Lower lobe of right lung (tissue), 2 donors: ENCODE measurements at regions not wholly inside any gene's neighbourhood (a gene's known extent, or its start where the extent isn't known, plus 50 kb on each side); places are given as distances from the start of the nearest gene placed in this dataset.

Source experiments
- ATAC-seq, 2 donors: fragments of 200-7000 bp; cut with Tn5 transposase; one replicate each; pipeline ENCODE4 v1.9.1; 2020 to 2022; ENCODE audit warnings: mild to moderate bottlenecking in 2 of 2, moderate library complexity in 2 of 2
- DNase-seq: peaks from one replicate; pipeline ENCODE4 v3.0.0-alpha.2; 2020
- H3K27ac ChIP-seq: fragments of 200-600 bp; one replicate; pipeline ENCODE4 v1.8.0; 2022
- H3K27me3 ChIP-seq: fragments of 200-600 bp; one replicate; pipeline ENCODE4 v1.8.0; 2022; ENCODE audit warnings: low read depth
- H3K36me3 ChIP-seq: fragments of 200-600 bp; one replicate; pipeline ENCODE4 v1.8.0; 2022; ENCODE audit warnings: mild to moderate bottlenecking
- H3K4me1 ChIP-seq: fragments of 200-600 bp; one replicate; pipeline ENCODE4 v1.8.0; 2022
- H3K4me3 ChIP-seq: fragments of 200-600 bp; one replicate; pipeline ENCODE4 v1.8.0; 2022; ENCODE audit warnings: mild to moderate bottlenecking
- H3K9me3 ChIP-seq: fragments of 200-600 bp; one replicate; pipeline ENCODE4 v1.8.0; 2022
- CTCF ChIP-seq: fragments of 200-600 bp; IDR thresholded peaks from one replicate; pipeline ENCODE4 v1.8.0; 2022; ENCODE audit warnings: antibody characterized with exemption, mild to moderate bottlenecking
- intact Hi-C: fragments of 100-400 bp; cut with DNase I; formaldehyde crosslinking; loops from one replicate; pipeline ENCODE4 v1.11.0; 2022
- donor health status: DM: no; HTN: yes; CAD: no; lungs with severe emphysema.

GRCh38 chr14:86602263-86602662 lies 1072.3 kb downstream of the FLRT2 start:
- TF ChIP-seq CTCF: no peak

GRCh38 chr14:86601813-86602212 lies 1071.9 kb downstream of the FLRT2 start:
- no peak for ATAC-seq
- intact Hi-C loops: no loop called here
- Histone ChIP-seq H3K9me3 (no peaks in the 10 kb centered on the region), H3K27ac (no peak overlapping the region), H3K36me3 (no peaks in the 10 kb centered on the region), H3K27me3 (no peaks in the 10 kb centered on the region), H3K4me3 (no peak overlapping the region), H3K4me1 (no peaks in the 10 kb centered on the region)
- no peak for TF ChIP-seq CTCF
- no peak for DNase-seq

More at GRCh38 chr14:86602263-86602662, 1072.3 kb downstream of the FLRT2 start:
- no peak overlapping the region for H3K27ac ChIP-seq
- H3K4me3 ChIP-seq: no peak overlapping the region
- H3K36me3 ChIP-seq: no peaks in the 10 kb centered on the region
- no peaks in the 10 kb centered on the region for H3K27me3 ChIP-seq
- intact Hi-C loops: no loop called here
- no peak for ATAC-seq
- H3K4me1 ChIP-seq: no peaks in the 10 kb centered on the region
- H3K9me3 ChIP-seq: no peaks in the 10 kb centered on the region
- no peak for DNase-seq

GRCh38 chr14:86597279-86597678 lies 1067.3 kb downstream of the FLRT2 start:
- no peaks in the 10 kb centered on the region for H3K36me3 ChIP-seq
- no peaks in the 10 kb centered on the region for H3K27me3 ChIP-seq
- intact Hi-C loops: no loop called here
- ATAC-seq (no peak), DNase-seq (no peak)
- H3K27ac ChIP-seq: no peak overlapping the region
- no peak for TF ChIP-seq CTCF
- H3K9me3 ChIP-seq: no peaks in the 10 kb centered on the region
- no peaks in the 10 kb centered on the region for H3K4me1 ChIP-seq
- no peak overlapping the region for H3K4me3 ChIP-seq

GRCh38 chr14:86596024-86596423 lies 1066.1 kb downstream of the FLRT2 start:
- Histone ChIP-seq H3K27ac (no peak overlapping the region), H3K9me3 (no peaks in the 10 kb centered on the region), H3K36me3 (no peaks in the 10 kb centered on the region), H3K4me3 (no peak overlapping the region), H3K4me1 (no peaks in the 10 kb centered on the region), H3K27me3 (no peaks in the 10 kb centered on the region)
- no peak for TF ChIP-seq CTCF
- DNase-seq: no peak
- intact Hi-C loops: no loop called here
- ATAC-seq: no peak

- H3K27ac ChIP-seq: no peak overlapping the region
- H3K36me3 ChIP-seq: no peaks in the 10 kb centered on the region
- DNase-seq: no peak
- H3K4me1 ChIP-seq: no peaks in the 10 kb centered on the region
- no peaks in the 10 kb centered on the region for H3K27me3 ChIP-seq
- no peak for ATAC-seq
- no peak overlapping the region for H3K4me3 ChIP-seq
- no peaks in the 10 kb centered on the region for H3K9me3 ChIP-seq
- intact Hi-C loops: no loop called here
- TF ChIP-seq CTCF: no peak
These were observed 1045.2 kb downstream of the FLRT2 start for GRCh38 chr14:86575141-86575540.

- no peak overlapping the region for H3K27ac ChIP-seq
- H3K36me3 ChIP-seq: no peaks in the 10 kb centered on the region
- DNase-seq: no peak
- TF ChIP-seq CTCF: no peak
- H3K27me3 ChIP-seq: no peaks in the 10 kb centered on the region
- H3K4me1 ChIP-seq: no peaks in the 10 kb centered on the region
- intact Hi-C loops: no loop called here
- no peak for ATAC-seq
- no peaks in the 10 kb centered on the region for H3K9me3 ChIP-seq
- no peak overlapping the region for H3K4me3 ChIP-seq
These were observed 1044.8 kb downstream of the FLRT2 start for GRCh38 chr14:86574778-86575129.
